Left ventricle myocardium inferior (tissue), 1 donor: ENCODE measurements at regions not wholly inside any gene's neighbourhood (a gene's known extent, or its start where the extent isn't known, plus 50 kb on each side); places are given as distances from the start of the nearest gene placed in this dataset.

Experiments
- DNase-seq: peaks from one replicate; pipeline ENCODE4 v3.0.0-alpha.2; 2020
- H3K27ac ChIP-seq: fragments of 200-600 bp; replicated peaks from 2 replicates; pipeline ENCODE4 v1.8.0; 2021
- H3K27me3 ChIP-seq: fragments of 200-600 bp; 2 replicates; pipeline ENCODE4 v1.8.0; 2021; ENCODE audit warnings: low read depth
- H3K36me3 ChIP-seq: fragments of 200-600 bp; 2 replicates; pipeline ENCODE4 v1.8.0; 2021
- H3K4me1 ChIP-seq: fragments of 200-600 bp; 2 replicates; pipeline ENCODE4 v1.8.0; 2021
- H3K4me3 ChIP-seq: fragments of 200-600 bp; 2 replicates; pipeline ENCODE4 v1.8.0; 2021; ENCODE audit warnings: mild to moderate bottlenecking, moderate library complexity
- H3K9me3 ChIP-seq: fragments of 200-600 bp; replicated peaks from 2 replicates; pipeline ENCODE4 v1.8.0; 2021
- intact Hi-C: fragments of 100-400 bp; cut with micrococcal nuclease; formaldehyde crosslinking; loops from one replicate; pipeline ENCODE4 v1.11.0; 2022
- TF ChIP-seq, protein P1 (sequence below): fragments of 200-600 bp; IDR thresholded peaks from 2 replicates; pipeline ENCODE4 v1.8.0; 2021; ENCODE audit warnings: antibody characterized with exemption, mild to moderate bottlenecking, borderline replicate concordance
- donor health status: DM: no; HTN: yes; CAD: no; lungs with severe emphysema.

DNA sequence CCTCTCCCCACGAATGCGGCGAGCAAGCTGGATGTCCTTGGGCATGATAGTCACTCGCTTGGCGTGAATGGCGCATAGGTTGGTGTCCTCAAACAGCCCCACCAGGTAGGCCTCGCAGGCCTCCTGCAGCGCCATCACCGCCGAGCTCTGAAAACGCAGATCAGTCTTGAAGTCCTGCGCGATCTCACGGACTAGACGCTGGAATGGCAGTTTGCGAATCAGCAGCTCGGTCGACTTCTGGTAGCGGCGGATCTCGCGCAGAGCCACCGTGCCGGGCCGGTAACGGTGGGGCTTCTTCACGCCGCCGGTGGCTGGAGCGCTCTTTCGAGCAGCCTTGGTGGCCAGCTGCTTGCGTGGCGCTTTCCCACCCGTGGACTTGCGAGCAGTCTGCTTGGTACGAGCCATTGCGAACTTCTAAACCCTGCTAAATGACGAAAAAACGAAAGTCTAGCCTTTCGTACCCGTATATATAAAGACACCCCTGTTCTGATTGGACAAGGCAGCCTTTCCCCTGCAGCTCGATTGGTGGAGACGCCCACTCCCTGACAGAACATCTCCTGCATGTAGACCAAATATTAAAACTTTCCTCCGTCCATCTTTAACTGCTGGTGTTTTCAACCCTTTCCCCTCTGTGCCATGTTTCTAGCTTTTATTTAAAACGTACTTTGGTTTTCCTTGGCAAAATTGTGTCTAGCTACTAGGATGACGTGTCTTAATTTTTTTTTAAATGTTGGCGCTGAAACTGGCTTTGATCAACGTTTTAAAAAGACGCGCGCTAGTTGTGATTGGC, 109.8 kb downstream of the HFE start:
- no peaks in the 10 kb centered on the region for H3K36me3 ChIP-seq
- peaks cover 23% of the 10 kb centered on the region for H3K27me3 ChIP-seq
- no peak for DNase-seq
- peak overlapping the region; percentile 77 for H3K4me3 ChIP-seq
- H3K27ac ChIP-seq: peak overlapping the region; percentile 94
- intact Hi-C loops: no loop called here
- TF ChIP-seq, protein P1, sequence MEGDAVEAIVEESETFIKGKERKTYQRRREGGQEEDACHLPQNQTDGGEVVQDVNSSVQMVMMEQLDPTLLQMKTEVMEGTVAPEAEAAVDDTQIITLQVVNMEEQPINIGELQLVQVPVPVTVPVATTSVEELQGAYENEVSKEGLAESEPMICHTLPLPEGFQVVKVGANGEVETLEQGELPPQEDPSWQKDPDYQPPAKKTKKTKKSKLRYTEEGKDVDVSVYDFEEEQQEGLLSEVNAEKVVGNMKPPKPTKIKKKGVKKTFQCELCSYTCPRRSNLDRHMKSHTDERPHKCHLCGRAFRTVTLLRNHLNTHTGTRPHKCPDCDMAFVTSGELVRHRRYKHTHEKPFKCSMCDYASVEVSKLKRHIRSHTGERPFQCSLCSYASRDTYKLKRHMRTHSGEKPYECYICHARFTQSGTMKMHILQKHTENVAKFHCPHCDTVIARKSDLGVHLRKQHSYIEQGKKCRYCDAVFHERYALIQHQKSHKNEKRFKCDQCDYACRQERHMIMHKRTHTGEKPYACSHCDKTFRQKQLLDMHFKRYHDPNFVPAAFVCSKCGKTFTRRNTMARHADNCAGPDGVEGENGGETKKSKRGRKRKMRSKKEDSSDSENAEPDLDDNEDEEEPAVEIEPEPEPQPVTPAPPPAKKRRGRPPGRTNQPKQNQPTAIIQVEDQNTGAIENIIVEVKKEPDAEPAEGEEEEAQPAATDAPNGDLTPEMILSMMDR: no peak
- no peaks in the 10 kb centered on the region for H3K9me3 ChIP-seq
- peaks cover 53% of the 10 kb centered on the region for H3K4me1 ChIP-seq

DNA sequence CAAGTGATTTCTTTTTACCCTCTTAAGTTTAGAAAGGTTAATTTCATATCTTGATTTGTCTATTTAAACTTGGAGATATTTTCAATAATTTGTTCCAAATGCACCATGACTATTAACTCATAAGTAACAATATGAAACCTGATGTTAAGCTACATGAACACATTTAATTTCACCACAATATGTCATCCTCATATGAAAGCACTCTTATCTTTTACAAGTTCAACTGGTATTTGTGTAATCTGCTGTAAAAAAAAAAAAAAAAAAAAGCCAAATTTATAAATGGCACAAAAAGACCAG, 110.4 kb downstream of the HFE start:
- intact Hi-C loops: no loop called here
- TF ChIP-seq, protein P1: no peak

DNA sequence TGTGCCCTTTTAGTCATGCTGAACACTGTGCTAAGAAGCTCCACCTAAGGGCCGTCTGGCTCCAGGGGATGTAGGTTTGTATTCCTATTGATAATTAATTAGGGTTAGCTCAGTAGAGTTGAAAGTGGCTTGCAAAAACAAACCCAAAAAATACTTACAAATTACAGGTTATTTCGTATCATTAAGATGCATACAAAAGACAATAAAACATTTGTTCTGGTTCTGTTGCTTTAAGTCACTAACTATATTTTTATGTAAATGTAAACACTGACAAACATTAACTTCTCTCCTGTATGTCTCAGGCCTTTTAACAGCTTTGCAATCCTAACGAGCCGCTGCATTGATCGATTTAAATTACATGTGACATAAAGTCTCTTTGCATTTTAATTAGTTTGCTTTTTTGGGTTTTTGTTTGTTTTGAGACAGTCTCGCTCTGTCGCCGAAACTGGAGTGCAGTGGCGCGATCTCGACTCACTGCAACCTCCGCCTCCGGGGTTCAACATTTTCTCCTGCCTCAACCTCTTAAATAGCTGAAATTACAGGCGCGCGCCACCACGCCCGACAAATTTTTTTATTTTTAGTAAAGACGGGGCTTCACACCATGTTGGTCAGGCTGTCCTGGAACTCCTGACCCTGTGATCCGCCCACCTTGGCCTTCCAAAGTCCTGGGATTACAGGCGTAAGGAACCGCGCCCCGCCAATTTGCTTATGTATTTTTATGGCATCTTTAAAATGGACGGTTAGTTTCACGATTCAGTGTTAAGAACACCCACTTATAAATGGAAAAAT, 110.9 kb downstream of the HFE start:
- Histone ChIP-seq H3K4me1 (peaks cover 53% of the 10 kb centered on the region), H3K27ac (peak overlapping the region; percentile 94), H3K4me3 (peak overlapping the region; percentile 77), H3K9me3 (no peaks in the 10 kb centered on the region), H3K36me3 (no peaks in the 10 kb centered on the region), H3K27me3 (peaks cover 23% of the 10 kb centered on the region)
- TF ChIP-seq, protein P1: no peak
- intact Hi-C loops: no loop called here
- no peak for DNase-seq

More for the DNA sequence above, 110.4 kb downstream of the HFE start:
- Histone ChIP-seq H3K4me1 (peaks cover 53% of the 10 kb centered on the region), H3K4me3 (peak overlapping the region; percentile 77), H3K36me3 (no peaks in the 10 kb centered on the region), H3K9me3 (no peaks in the 10 kb centered on the region), H3K27me3 (peaks cover 23% of the 10 kb centered on the region), H3K27ac (peak overlapping the region; percentile 94)
- no peak for DNase-seq

DNA sequence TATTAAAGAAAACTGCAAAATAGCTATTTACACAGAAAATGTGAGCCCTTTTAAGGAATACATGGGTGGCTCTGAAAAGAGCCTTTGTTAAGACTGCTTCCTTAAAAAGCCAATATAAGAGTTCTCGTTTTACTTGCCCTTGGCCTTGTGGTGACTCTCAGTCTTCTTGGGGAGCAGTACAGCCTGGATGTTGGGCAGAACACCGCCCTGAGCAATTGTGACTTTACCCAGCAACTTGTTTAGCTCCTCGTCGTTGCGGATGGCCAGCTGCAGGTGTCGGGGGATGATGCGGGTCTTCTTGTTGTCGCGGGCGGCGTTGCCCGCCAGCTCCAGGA, 111.5 kb downstream of the HFE start:
- no peak for DNase-seq
- H3K36me3 ChIP-seq: no peaks in the 10 kb centered on the region
- H3K4me1 ChIP-seq: peaks cover 57% of the 10 kb centered on the region
- intact Hi-C loops: no loop called here
- H3K27ac ChIP-seq: peak overlapping the region; percentile 94
- H3K27me3 ChIP-seq: peaks cover 23% of the 10 kb centered on the region
- no peaks in the 10 kb centered on the region for H3K9me3 ChIP-seq
- H3K4me3 ChIP-seq: peak overlapping the region; percentile 77
- TF ChIP-seq, protein P1: no peak

DNA sequence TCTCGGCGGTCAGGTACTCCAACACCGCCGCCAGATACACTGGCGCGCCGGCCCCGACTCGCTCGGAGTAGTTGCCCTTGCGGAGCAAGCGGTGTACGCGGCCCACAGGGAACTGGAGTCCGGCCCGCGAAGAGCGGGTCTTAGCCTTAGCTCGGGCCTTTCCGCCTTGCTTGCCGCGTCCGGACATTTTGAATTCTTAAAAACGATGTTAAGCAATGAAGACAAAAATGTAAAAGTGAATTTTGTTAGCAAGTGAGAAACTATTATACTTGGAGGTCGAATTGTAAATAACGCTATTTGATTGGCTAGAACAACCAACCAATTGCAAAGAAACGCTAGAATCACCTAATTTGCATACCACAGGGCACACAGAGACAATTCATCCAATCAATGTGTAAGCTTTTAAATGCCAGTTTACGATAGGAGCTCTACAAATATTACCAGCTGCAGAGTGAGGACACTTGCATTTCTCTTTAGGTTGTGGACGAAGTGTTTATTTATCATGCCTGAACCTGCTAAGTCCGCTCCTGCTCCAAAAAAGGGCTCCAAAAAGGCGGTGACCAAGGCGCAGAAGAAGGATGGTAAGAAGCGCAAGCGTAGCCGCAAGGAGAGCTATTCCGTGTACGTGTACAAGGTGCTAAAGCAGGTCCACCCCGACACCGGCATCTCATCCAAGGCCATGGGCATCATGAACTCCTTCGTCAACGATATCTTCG, 112.0 kb downstream of the HFE start:
- peak; percentile 58 for DNase-seq
- TF ChIP-seq, protein P1: no peak
- Histone ChIP-seq H3K4me3 (peak overlapping the region; percentile 77), H3K36me3 (no peaks in the 10 kb centered on the region), H3K27ac (peak overlapping the region; percentile 94), H3K4me1 (peaks cover 62% of the 10 kb centered on the region), H3K9me3 (no peaks in the 10 kb centered on the region), H3K27me3 (peaks cover 23% of the 10 kb centered on the region)
- intact Hi-C loops: no loop called here
